HG03521 (cell line): ENCODE measurements at regions not wholly inside any gene's neighbourhood (a gene's known extent, or its start where the extent isn't known, plus 50 kb on each side); places are given as distances from the start of the nearest gene placed in this dataset.

ENCODE experiments used
- ATAC-seq: cut with Tn5 transposase; IDR thresholded peaks from one replicate; pipeline ENCODE4 v1.9.1; 2021; ENCODE audit warnings: mild to moderate bottlenecking, moderate library complexity; ENCODE audit not compliant: unreplicated experiment

GRCh38 chr9:95733741-95734666 is 141.5 kb upstream of the ERCC6L2 start:
- no peak for ATAC-seq

- no peak for ATAC-seq
Measured at GRCh38 chr9:95732802-95733688, 142.4 kb upstream of the ERCC6L2 start.

GRCh38 chr9:95731876-95732275 is 143.6 kb upstream of the ERCC6L2 start:
- ATAC-seq: no peak

GRCh38 chr9:95729669-95730368 is 145.7 kb upstream of the ERCC6L2 start:
- no peak for ATAC-seq

- ATAC-seq: no peak
Measured at GRCh38 chr9:95729046-95729445, 146.4 kb upstream of the ERCC6L2 start.

GRCh38 chr9:95727947-95728520 is 147.5 kb upstream of the ERCC6L2 start:
- ATAC-seq: no peak

GRCh38 chr9:95726756-95727155 is 148.7 kb upstream of the ERCC6L2 start:
- no peak for ATAC-seq

GRCh38 chr9:95725045-95725444 is 150.4 kb upstream of the ERCC6L2 start:
- ATAC-seq: peak; percentile 10

- ATAC-seq: peak; percentile 84
Measured at GRCh38 chr9:95724253-95724991, 151.1 kb upstream of the ERCC6L2 start.

- no peak for ATAC-seq
Measured at GRCh38 chr9:95722141-95722540, 153.3 kb upstream of the ERCC6L2 start.

GRCh38 chr9:95721061-95721531 is 154.4 kb upstream of the ERCC6L2 start:
- no peak for ATAC-seq

GRCh38 chr9:95720496-95720895 is 155.0 kb upstream of the ERCC6L2 start:
- no peak for ATAC-seq

- ATAC-seq: no peak
Measured at GRCh38 chr9:95719354-95719753, 156.1 kb upstream of the ERCC6L2 start.

GRCh38 chr9:95718263-95718662 is 157.2 kb upstream of the ERCC6L2 start:
- no peak for ATAC-seq

- no peak for ATAC-seq
Measured at GRCh38 chr9:95715868-95716435, 159.5 kb upstream of the ERCC6L2 start.

- ATAC-seq: no peak
Measured at GRCh38 chr9:95710446-95710845, 165.0 kb upstream of the ERCC6L2 start.

- no peak for ATAC-seq
Measured at GRCh38 chr9:95696701-95697100, 178.8 kb upstream of the ERCC6L2 start.

GRCh38 chr9:95691435-95691834 is 174.7 kb upstream of the PTCH1 start:
- ATAC-seq: no peak

- no peak for ATAC-seq
Measured at GRCh38 chr9:95689669-95690068, 172.9 kb upstream of the PTCH1 start.

- ATAC-seq: no peak
Measured at GRCh38 chr9:95684516-95684915, 167.7 kb upstream of the PTCH1 start.
